GM23338 (cell line): ENCODE measurements at regions not wholly inside any gene's neighbourhood (a gene's known extent, or its start where the extent isn't known, plus 50 kb on each side); places are given as distances from the start of the nearest gene placed in this dataset.

Source experiments
- ATAC-seq: fragments of 200-7000 bp; cut with Tn5 transposase; 3 replicates; pipeline ENCODE4 v1.9.1; 2020
- DNase-seq: peaks from one replicate; pipeline ENCODE4 v3.0.0-alpha.2; 2015; ENCODE audit warnings: low spot score
- H2AFZ ChIP-seq: fragments of 200-600 bp; sonication (generic); 2 replicates; pipeline ENCODE4 v1.8.0; 2016; ENCODE audit warnings: antibody characterized with exemption, mild to moderate bottlenecking, moderate library complexity
- H3F3A ChIP-seq: fragments of 200-600 bp; sonication (generic); replicated peaks from 2 replicates; pipeline ENCODE4 v1.8.0; 2017; ENCODE audit warnings: antibody characterized with exemption, mixed run types, low read depth
- H3K27ac ChIP-seq: fragments of 200-600 bp; sonication (generic); 2 replicates; pipeline ENCODE4 v1.6.1; 2016; ENCODE audit warnings: low read depth
- H3K27me3 ChIP-seq: fragments of 200-600 bp; sonication (generic); 2 replicates; pipeline ENCODE4 v1.8.0; 2016; ENCODE audit warnings: mild to moderate bottlenecking, mixed run types, moderate library complexity; ENCODE audit not compliant: insufficient read depth
- H3K36me3 ChIP-seq: fragments of 200-600 bp; sonication (generic); 2 replicates; pipeline ENCODE4 v1.8.0; 2016; ENCODE audit warnings: mild to moderate bottlenecking; ENCODE audit not compliant: insufficient read depth
- H3K4me1 ChIP-seq: fragments of 200-600 bp; sonication (generic); 2 replicates; pipeline ENCODE4 v1.8.0; 2016; ENCODE audit warnings: mild to moderate bottlenecking, moderate library complexity; ENCODE audit not compliant: insufficient read depth
- H3K4me2 ChIP-seq: fragments of 200-600 bp; sonication (generic); 2 replicates; pipeline ENCODE4 v1.7.1; 2017; ENCODE audit warnings: mixed run types
- H3K4me3 ChIP-seq: fragments of 200-600 bp; sonication (generic); 2 replicates; pipeline ENCODE4 v1.6.1; 2016; ENCODE audit warnings: mixed run types
- H3K79me2 ChIP-seq: fragments of 200-600 bp; sonication (generic); replicated peaks from 2 replicates; pipeline ENCODE4 v1.8.0; 2017; ENCODE audit warnings: mild to moderate bottlenecking; ENCODE audit not compliant: insufficient read depth
- H3K9me2 ChIP-seq: fragments of 200-600 bp; sonication (generic); 2 replicates; pipeline ENCODE4 v1.8.0; 2017; ENCODE audit not compliant: insufficient read depth
- H4K20me1 ChIP-seq: fragments of 200-600 bp; sonication (generic); replicated peaks from 2 replicates; pipeline ENCODE4 v1.8.0; 2017; ENCODE audit warnings: mild to moderate bottlenecking; ENCODE audit not compliant: insufficient read depth
- H3K27ac Mint-ChIP-seq: 2 replicates; pipeline ENCODE4 v1.8.0; 2020; ENCODE audit warnings: inconsistent platforms, mild to moderate bottlenecking, moderate library complexity, mixed read lengths
- H3K27me3 Mint-ChIP-seq: 3 replicates; pipeline ENCODE4 v1.8.0; 2022; ENCODE audit warnings: low read depth, mild to moderate bottlenecking, moderate library complexity, mixed read lengths, inconsistent platforms; ENCODE audit not compliant: insufficient read depth, poor library complexity
- H3K36me3 Mint-ChIP-seq: 3 replicates; pipeline ENCODE4 v1.8.0; 2021; ENCODE audit warnings: low read depth, mild to moderate bottlenecking, inconsistent platforms, moderate library complexity, mixed read lengths
- H3K4me1 Mint-ChIP-seq: 3 replicates; pipeline ENCODE4 v1.8.0; 2020; ENCODE audit warnings: mild to moderate bottlenecking, inconsistent platforms, mixed read lengths
- H3K4me3 Mint-ChIP-seq: 3 replicates; pipeline ENCODE4 v1.8.0; 2021; ENCODE audit warnings: moderate library complexity, mild to moderate bottlenecking, inconsistent platforms, mixed read lengths
- H3K9me3 Mint-ChIP-seq: 3 replicates; pipeline ENCODE4 v1.8.0; 2020; ENCODE audit warnings: moderate library complexity, mild to moderate bottlenecking, inconsistent platforms, mixed read lengths
- CREB1 ChIP-seq: fragments of 250-450 bp; sonication (Bioruptor Pico); IDR thresholded peaks from 2 replicates; pipeline ENCODE4 v1.5.0; 2020; ENCODE audit warnings: low read depth, mild to moderate bottlenecking, moderate library complexity
- CTCF ChIP-seq, 2 experiments: fragments of 200-600 bp in 1 of 2; sonication (generic) in 1 of 2; conservative IDR thresholded peaks; 2 replicates each; pipeline versions ENCODE4 v1.5.1 to v1.6.1; 2016 to 2017; ENCODE audit warnings: antibody characterized with exemption in 2 of 2, low read depth in 2 of 2, mild to moderate bottlenecking in 2 of 2, moderate library complexity in 1 of 2
- ETS1 ChIP-seq: IDR thresholded peaks from 2 replicates; pipeline ENCODE4 v1.6.1; 2016; ENCODE audit warnings: antibody characterized with exemption
- EZH2 ChIP-seq: fragments of 200-600 bp; sonication (generic); IDR thresholded peaks from one replicate; pipeline ENCODE4 v1.8.0; 2017; ENCODE audit warnings: antibody characterized with exemption, mild to moderate bottlenecking, low read depth; ENCODE audit not compliant: unreplicated experiment
- EZH2phosphoT487 ChIP-seq: fragments of 200-600 bp; sonication (generic); IDR thresholded peaks from one replicate; pipeline ENCODE4 v1.8.1; 2018; ENCODE audit warnings: antibody characterized with exemption; ENCODE audit not compliant: unreplicated experiment
- JUNB ChIP-seq: IDR thresholded peaks from one replicate; pipeline ENCODE4 v1.6.1; 2016; ENCODE audit warnings: antibody characterized with exemption; ENCODE audit not compliant: unreplicated experiment
- NANOG ChIP-seq: IDR thresholded peaks from 2 replicates; pipeline ENCODE4 v1.6.1; 2016; ENCODE audit warnings: antibody characterized with exemption, borderline replicate concordance
- POLR2AphosphoS5 ChIP-seq: IDR thresholded peaks from 2 replicates; pipeline ENCODE4 v1.6.1; 2016; ENCODE audit warnings: antibody characterized with exemption, low read depth
- REST ChIP-seq: IDR thresholded peaks from one replicate; pipeline ENCODE4 v1.6.1; 2018; ENCODE audit warnings: antibody characterized with exemption; ENCODE audit not compliant: unreplicated experiment
- STAT1 ChIP-seq: IDR thresholded peaks from one replicate; pipeline ENCODE4 v1.6.1; 2016; ENCODE audit warnings: antibody characterized with exemption; ENCODE audit not compliant: unreplicated experiment
- ZNF114 ChIP-seq: fragments of 250-450 bp; sonication (Bioruptor Pico); IDR thresholded peaks from 2 replicates; pipeline ENCODE4 v1.5.0; 2020; ENCODE audit warnings: mild to moderate bottlenecking, moderate library complexity
- ZNF331 ChIP-seq: fragments of 250-450 bp; sonication (Bioruptor Pico); IDR thresholded peaks from 2 replicates; pipeline ENCODE4 v1.5.0; 2020; ENCODE audit warnings: low read depth, mild to moderate bottlenecking, moderate library complexity

GRCh38 chr14:32020882-32021281 is 56.2 kb upstream of the ARHGAP5 start (continued):
- TF ChIP-seq CTCF (conservative IDR thresholded peaks at IDR 0.05; ENCODE audit: low read depth in 2 of 2): no peak
- TF ChIP-seq EZH2: no peak
- no peak for TF ChIP-seq JUNB
- TF ChIP-seq ZNF114 (CRISPR knock-in tag): no peak
- TF ChIP-seq EZH2phosphoT487: no peak

- ATAC-seq: no peak
- Mint-ChIP-seq H3K27me3 (peaks cover 2% of the 10 kb centered on the region), H3K4me3 (no peak overlapping the region), H3K4me1 (0 out of 3 replicates have a peak, but pooled peaks cover 3% of the 10 kb centered on the region), H3K27ac (no peak overlapping the region), H3K9me3 (peaks cover 12% of the 10 kb centered on the region), H3K36me3 (peaks cover 13% of the 10 kb centered on the region; the same call in 2 of the 3 replicates)
- no peaks in the 10 kb centered on the region for H3K27me3 ChIP-seq
- no peaks in the 10 kb centered on the region for H4K20me1 ChIP-seq
- no peaks in the 10 kb centered on the region for H3F3A ChIP-seq
- peaks cover 7% of the 10 kb centered on the region; the same call in 1 of the 2 replicates for H3K9me2 ChIP-seq
- DNase-seq: no peak
- no peak overlapping the region for H3K4me2 ChIP-seq
- H3K36me3 ChIP-seq: no peaks in the 10 kb centered on the region; the same call in 1 of the 2 replicates
- no peaks in the 10 kb centered on the region for H3K79me2 ChIP-seq
- no peak overlapping the region for H3K4me3 ChIP-seq
- peak overlapping the region; percentile 81 for H2AFZ ChIP-seq
- no peak overlapping the region for H3K27ac ChIP-seq
- TF ChIP-seq STAT1 (no peak), NANOG (no peak), REST (no peak), POLR2AphosphoS5 (no peak)
- peaks cover 8% of the 10 kb centered on the region; the same call in 1 of the 2 replicates for H3K4me1 ChIP-seq
Measured at GRCh38 chr14:32021341-32021740, 55.8 kb upstream of the ARHGAP5 start.

- H4K20me1 ChIP-seq: no peaks in the 10 kb centered on the region
- no peak overlapping the region for H3K4me3 ChIP-seq
- H3K4me3 Mint-ChIP-seq: no peak overlapping the region
- H3K27me3 Mint-ChIP-seq: peaks cover 3% of the 10 kb centered on the region
- no peak overlapping the region; the same call in 1 of the 2 replicates for H2AFZ ChIP-seq
- ATAC-seq (no peak), DNase-seq (no peak)
- no peak overlapping the region for H3K27ac ChIP-seq
- 0 out of 3 replicates have a peak, but pooled peaks cover 3% of the 10 kb centered on the region for H3K4me1 Mint-ChIP-seq
- H3K27ac Mint-ChIP-seq: no peak overlapping the region
- peaks cover 8% of the 10 kb centered on the region; the same call in 1 of the 2 replicates for H3K4me1 ChIP-seq
- H3K27me3 ChIP-seq: no peaks in the 10 kb centered on the region
- H3K4me2 ChIP-seq: no peak overlapping the region
- peaks cover 13% of the 10 kb centered on the region; the same call in 2 of the 3 replicates for H3K36me3 Mint-ChIP-seq
- peaks cover 12% of the 10 kb centered on the region for H3K9me3 Mint-ChIP-seq
- H3K9me2 ChIP-seq: peaks cover 7% of the 10 kb centered on the region; the same call in 1 of the 2 replicates
- H3F3A ChIP-seq: no peaks in the 10 kb centered on the region
- no peaks in the 10 kb centered on the region for H3K79me2 ChIP-seq
- H3K36me3 ChIP-seq: no peaks in the 10 kb centered on the region; the same call in 1 of the 2 replicates
- no peak for TF ChIP-seq ETS1
- TF ChIP-seq ZNF331 (CRISPR knock-in tag): no peak
- TF ChIP-seq EZH2phosphoT487: no peak
- no peak for TF ChIP-seq CREB1 (CRISPR knock-in tag)
- TF ChIP-seq POLR2AphosphoS5: no peak
- no peak for TF ChIP-seq NANOG
Measured at GRCh38 chr14:32022525-32022924, 54.6 kb upstream of the ARHGAP5 start.
